ENCODE measurements at regions not wholly inside any gene's neighbourhood (a gene's known extent, or its start where the extent isn't known, plus 50 kb on each side); places are given as distances from the start of the nearest gene placed in this dataset.

GRCh38 chr3:150105886-150106612 is 135.4 kb upstream of the PFN2 start:
- no peak overlapping the region for H3K27ac ChIP-seq
- H3K27me3 ChIP-seq, result no peaks in the 10 kb centered on the region
- intact Hi-C loops (cut with DNase I), result no loop called here
- H3K9me3 ChIP-seq, result no peaks in the 10 kb centered on the region
- H3K36me3 ChIP-seq, result no peaks in the 10 kb centered on the region
- H3K4me3 ChIP-seq, result no peak overlapping the region
- H3K4me1 ChIP-seq, result peaks cover 0 to 13% of the 10 kb centered on the region in 2 donors
- no peak for DNase-seq (ENCODE audit: low spot score in 2 of 2)
- TF ChIP-seq CTCF (IDR thresholded peaks at IDR 0.05), result no peak

GRCh38 chr3:150105025-150105424 is 134.3 kb upstream of the PFN2 start:
- no peak for TF ChIP-seq CTCF (IDR thresholded peaks at IDR 0.05)
- H3K36me3 ChIP-seq, result no peaks in the 10 kb centered on the region
- H3K27ac ChIP-seq, result no peak overlapping the region
- H3K9me3 ChIP-seq, result peaks cover 0 to 6% of the 10 kb centered on the region in 2 donors
- no peaks in the 10 kb centered on the region for H3K27me3 ChIP-seq
- DNase-seq (ENCODE audit: low spot score in 2 of 2), result no peak
- no peak overlapping the region for H3K4me3 ChIP-seq
- intact Hi-C loops (cut with DNase I), result no loop called here
- H3K4me1 ChIP-seq, result peaks cover 0 to 13% of the 10 kb centered on the region in 2 donors

- Histone ChIP-seq H3K27me3 (no peaks in the 10 kb centered on the region), H3K9me3 (peaks cover 0 to 6% of the 10 kb centered on the region in 2 donors), H3K4me3 (no peak overlapping the region), H3K4me1 (peaks cover 0 to 13% of the 10 kb centered on the region in 2 donors), H3K27ac (no peak overlapping the region), H3K36me3 (no peaks in the 10 kb centered on the region)
- no peak for DNase-seq (ENCODE audit: low spot score in 2 of 2)
- TF ChIP-seq CTCF (IDR thresholded peaks at IDR 0.05), result no peak
- intact Hi-C loops (cut with DNase I), result no loop called here
Observed at GRCh38 chr3:150104564-150104963, 133.9 kb upstream of the PFN2 start.

GRCh38 chr3:150101016-150101415 is 130.3 kb upstream of the PFN2 start:
- Histone ChIP-seq H3K36me3 (no peaks in the 10 kb centered on the region), H3K27ac (no peak overlapping the region), H3K4me1 (no peaks in the 10 kb centered on the region), H3K9me3 (peaks cover 0 to 6% of the 10 kb centered on the region in 2 donors), H3K27me3 (no peaks in the 10 kb centered on the region), H3K4me3 (no peak overlapping the region)
- TF ChIP-seq CTCF (IDR thresholded peaks at IDR 0.05), result no peak
- intact Hi-C loops (cut with DNase I), result no loop called here
- DNase-seq (ENCODE audit: low spot score in 2 of 2), result no peak

GRCh38 chr3:150098621-150099020 is 127.9 kb upstream of the PFN2 start:
- Histone ChIP-seq H3K4me3 (no peak overlapping the region), H3K27me3 (no peaks in the 10 kb centered on the region), H3K4me1 (no peaks in the 10 kb centered on the region), H3K36me3 (no peaks in the 10 kb centered on the region), H3K9me3 (peaks cover 0 to 6% of the 10 kb centered on the region in 2 donors), H3K27ac (no peak overlapping the region)
- intact Hi-C loops (cut with DNase I), result no loop called here
- no peak for TF ChIP-seq CTCF (IDR thresholded peaks at IDR 0.05)
- DNase-seq (ENCODE audit: low spot score in 2 of 2), result no peak

GRCh38 chr3:150097588-150097890 is 126.8 kb upstream of the PFN2 start:
- Histone ChIP-seq H3K27me3 (no peaks in the 10 kb centered on the region), H3K9me3 (peaks cover 0 to 6% of the 10 kb centered on the region in 2 donors), H3K4me1 (no peaks in the 10 kb centered on the region), H3K36me3 (no peaks in the 10 kb centered on the region), H3K27ac (peak overlapping the region in 1 of 2 donors; percentile 43), H3K4me3 (no peak overlapping the region)
- TF ChIP-seq CTCF (IDR thresholded peaks at IDR 0.05), result no peak
- no peak for DNase-seq (ENCODE audit: low spot score in 2 of 2)
- intact Hi-C loops (cut with DNase I), result no loop called here

Data from ascending aorta (tissue), 2 donors.